Activated CD8-positive, alpha-beta T cell treated with anti-CD3 and anti-CD28 coated beads for 36 hours (primary cell): ENCODE measurements at regions not wholly inside any gene's neighbourhood (a gene's known extent, or its start where the extent isn't known, plus 50 kb on each side); places are given as distances from the start of the nearest gene placed in this dataset.

Experiments used
- ATAC-seq: fragments of 200-7000 bp; cut with Tn5 transposase; one replicate; pipeline ENCODE4 v1.10.0; 2021; ENCODE audit warnings: mild to moderate bottlenecking, moderate library complexity
- CTCF ChIA-PET: fragments of 350-600 bp; sonication (Branson Sonifier 250); formaldehyde crosslinking; loops from one replicate; lab custom pipeline; 2021; ENCODE audit warnings: antibody characterized with exemption; lab: Charles Lee
- POLR2A ChIA-PET: fragments of 350-600 bp; sonication (Branson Sonifier 250); formaldehyde crosslinking; loops from one replicate; lab custom pipeline; 2021; ENCODE audit warnings: antibody characterized with exemption; lab: Charles Lee
- DNase-seq: peaks from one replicate; pipeline ENCODE4 v3.0.0-alpha.2; 2020
- H3K27ac Mint-ChIP-seq: one replicate; pipeline ENCODE4 v1.8.0; 2021; ENCODE audit warnings: mild to moderate bottlenecking, mixed read lengths
- H3K27me3 Mint-ChIP-seq: one replicate; pipeline ENCODE4 v1.8.0; 2021; ENCODE audit warnings: mixed read lengths
- H3K36me3 Mint-ChIP-seq: one replicate; pipeline ENCODE4 v1.8.0; 2021; ENCODE audit warnings: low read depth, mixed read lengths
- H3K4me1 Mint-ChIP-seq: one replicate; pipeline ENCODE4 v1.8.0; 2021; ENCODE audit warnings: low read depth, mixed read lengths
- H3K4me3 Mint-ChIP-seq: one replicate; pipeline ENCODE4 v1.8.0; 2021; ENCODE audit warnings: mild to moderate bottlenecking, moderate library complexity, mixed read lengths
- H3K9me3 Mint-ChIP-seq: one replicate; pipeline ENCODE4 v1.8.0; 2021; ENCODE audit warnings: mixed read lengths
- intact Hi-C: fragments of 100-400 bp; cut with micrococcal nuclease; formaldehyde crosslinking; loops from one replicate; pipeline ENCODE4 v1.10.0; 2022
- TF ChIP-seq, protein P1 (sequence below): fragments of 200-600 bp; IDR thresholded peaks from one replicate; pipeline ENCODE4 v1.8.0; 2022; ENCODE audit warnings: antibody characterized with exemption, mild to moderate bottlenecking

DNA sequence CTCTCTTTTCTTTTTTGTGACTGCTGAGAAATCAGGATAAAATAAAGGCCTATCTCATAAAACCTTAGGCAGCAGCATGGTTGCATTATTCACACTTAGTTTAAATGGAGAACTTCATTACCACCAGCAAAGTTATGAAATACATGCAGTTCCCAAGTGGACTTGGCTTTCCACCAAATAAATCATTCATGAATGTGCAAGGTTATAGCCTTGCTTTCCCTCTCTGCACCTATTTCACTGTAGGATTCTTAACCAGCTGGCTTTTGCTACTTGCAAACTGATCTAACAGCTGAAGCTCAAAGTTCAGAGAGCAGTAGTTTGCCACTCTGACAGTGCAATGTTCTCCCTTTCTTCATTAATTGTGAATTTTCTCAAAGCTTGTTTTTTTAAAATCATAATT is 140.1 kb upstream of the SMIM31 start:
- no peak for ATAC-seq
- CTCF ChIA-PET, result no interaction called here
- no peak overlapping the region for H3K4me3 Mint-ChIP-seq

DNA sequence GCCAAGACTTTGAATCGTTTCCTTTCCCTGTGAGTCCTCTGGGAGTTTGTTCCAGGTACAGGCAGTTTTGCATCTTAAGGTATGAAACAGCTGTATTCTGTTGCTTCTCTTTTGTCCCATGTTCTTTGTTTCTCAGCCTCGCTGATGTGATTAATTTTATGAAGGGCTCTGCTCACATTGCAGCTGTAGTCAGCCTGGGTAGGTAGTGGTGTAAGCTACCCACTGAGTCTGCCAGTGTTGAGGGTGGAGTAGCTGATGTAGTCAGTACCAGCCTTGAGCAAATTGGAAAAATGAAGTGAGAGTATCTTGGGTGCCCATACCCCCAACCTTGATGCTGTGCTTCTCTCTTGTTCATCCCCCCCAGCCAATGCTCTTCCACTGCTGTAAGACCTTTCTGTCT is 139.6 kb upstream of the SMIM31 start:
- Mint-ChIP-seq H3K9me3 (no peaks in the 10 kb centered on the region), H3K27me3 (no peaks in the 10 kb centered on the region), H3K36me3 (no peaks in the 10 kb centered on the region), H3K4me3 (no peak overlapping the region), H3K27ac (no peak overlapping the region), H3K4me1 (no peaks in the 10 kb centered on the region)
- ATAC-seq (no peak), DNase-seq (no peak)
- ChIA-PET CTCF (no interaction called here), POLR2A (no interaction called here)
- TF ChIP-seq, protein P1, sequence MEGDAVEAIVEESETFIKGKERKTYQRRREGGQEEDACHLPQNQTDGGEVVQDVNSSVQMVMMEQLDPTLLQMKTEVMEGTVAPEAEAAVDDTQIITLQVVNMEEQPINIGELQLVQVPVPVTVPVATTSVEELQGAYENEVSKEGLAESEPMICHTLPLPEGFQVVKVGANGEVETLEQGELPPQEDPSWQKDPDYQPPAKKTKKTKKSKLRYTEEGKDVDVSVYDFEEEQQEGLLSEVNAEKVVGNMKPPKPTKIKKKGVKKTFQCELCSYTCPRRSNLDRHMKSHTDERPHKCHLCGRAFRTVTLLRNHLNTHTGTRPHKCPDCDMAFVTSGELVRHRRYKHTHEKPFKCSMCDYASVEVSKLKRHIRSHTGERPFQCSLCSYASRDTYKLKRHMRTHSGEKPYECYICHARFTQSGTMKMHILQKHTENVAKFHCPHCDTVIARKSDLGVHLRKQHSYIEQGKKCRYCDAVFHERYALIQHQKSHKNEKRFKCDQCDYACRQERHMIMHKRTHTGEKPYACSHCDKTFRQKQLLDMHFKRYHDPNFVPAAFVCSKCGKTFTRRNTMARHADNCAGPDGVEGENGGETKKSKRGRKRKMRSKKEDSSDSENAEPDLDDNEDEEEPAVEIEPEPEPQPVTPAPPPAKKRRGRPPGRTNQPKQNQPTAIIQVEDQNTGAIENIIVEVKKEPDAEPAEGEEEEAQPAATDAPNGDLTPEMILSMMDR, result no peak
- intact Hi-C loops, result no loop called here

More for the DNA sequence above, 140.1 kb upstream of the SMIM31 start:
- Mint-ChIP-seq H3K27me3 (no peaks in the 10 kb centered on the region), H3K27ac (no peak overlapping the region), H3K9me3 (no peaks in the 10 kb centered on the region), H3K36me3 (no peaks in the 10 kb centered on the region), H3K4me1 (no peaks in the 10 kb centered on the region)
- intact Hi-C loops, result no loop called here
- POLR2A ChIA-PET, result no interaction called here
- no peak for DNase-seq
- TF ChIP-seq, protein P1, result no peak

DNA sequence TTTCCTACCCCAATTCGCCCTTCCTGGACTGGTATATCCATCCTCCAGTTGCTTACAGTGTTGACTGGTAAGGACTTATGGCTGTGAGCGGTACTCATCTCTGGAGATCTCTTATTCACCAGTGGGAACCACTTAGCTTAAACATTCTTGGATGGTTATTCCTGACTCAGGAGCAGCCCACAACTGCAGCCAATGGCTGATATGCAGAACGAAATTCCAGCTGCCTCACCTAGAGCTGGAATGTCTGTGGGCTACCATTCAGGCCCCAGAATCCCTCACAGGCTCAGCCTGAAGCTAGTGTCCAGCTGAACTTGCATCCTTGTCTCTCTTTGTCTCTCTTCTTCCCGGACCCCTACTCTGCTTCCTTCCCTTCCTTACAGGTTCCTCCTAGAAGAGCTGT is 138.9 kb upstream of the SMIM31 start:
- Mint-ChIP-seq H3K9me3 (no peaks in the 10 kb centered on the region), H3K36me3 (no peaks in the 10 kb centered on the region), H3K27me3 (no peaks in the 10 kb centered on the region), H3K27ac (no peak overlapping the region), H3K4me1 (no peaks in the 10 kb centered on the region), H3K4me3 (no peak overlapping the region)
- TF ChIP-seq, protein P1, result no peak
- ChIA-PET CTCF (no interaction called here), POLR2A (no interaction called here)
- DNase-seq, result no peak
- ATAC-seq, result no peak
- intact Hi-C loops, result no loop called here

DNA sequence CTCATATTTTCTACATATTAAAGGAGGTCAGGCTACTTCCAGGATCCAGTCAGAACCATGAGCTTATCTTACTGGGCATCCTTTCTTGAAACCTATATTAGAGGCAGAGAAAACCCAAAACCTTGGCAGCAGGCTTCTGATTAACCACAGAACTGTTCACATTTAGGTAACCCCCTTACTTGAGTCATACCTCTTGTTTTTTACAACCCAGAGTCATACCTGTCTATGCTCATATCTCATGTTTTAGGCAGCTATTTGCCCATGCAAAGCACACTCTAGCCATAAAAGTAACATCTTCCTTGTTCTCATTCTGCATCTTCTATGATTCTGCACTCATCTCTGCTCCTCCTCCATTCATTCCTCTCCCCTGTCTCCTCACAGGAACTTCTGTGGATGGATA is 138.0 kb upstream of the SMIM31 start:
- ATAC-seq, result no peak
- Mint-ChIP-seq H3K9me3 (no peaks in the 10 kb centered on the region), H3K4me3 (no peak overlapping the region), H3K36me3 (no peaks in the 10 kb centered on the region), H3K4me1 (no peaks in the 10 kb centered on the region), H3K27me3 (no peaks in the 10 kb centered on the region), H3K27ac (no peak overlapping the region)
- CTCF ChIA-PET, result no interaction called here
- TF ChIP-seq, protein P1, result no peak
- POLR2A ChIA-PET, result no interaction called here
- no peak for DNase-seq
- intact Hi-C loops, result no loop called here

DNA sequence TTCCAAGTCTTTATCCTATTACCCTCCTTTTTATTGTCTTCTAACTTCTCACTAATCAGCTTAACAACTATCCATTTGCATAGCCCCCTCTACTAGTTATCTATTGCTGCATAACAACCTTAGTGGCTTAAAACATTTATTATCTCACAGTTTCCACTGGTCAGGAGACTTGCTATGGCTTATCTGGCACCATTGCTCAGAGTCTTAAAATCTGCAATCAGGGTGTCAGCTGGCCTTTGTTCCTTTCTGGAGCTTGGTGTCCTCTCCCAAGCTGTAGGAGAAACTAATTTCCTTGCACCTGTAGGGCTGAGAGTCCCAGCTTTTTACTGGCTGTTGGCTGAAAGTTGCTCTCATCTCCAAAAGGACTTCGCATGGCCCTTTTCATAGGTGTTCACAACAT is 137.0 kb upstream of the SMIM31 start:
- ATAC-seq (no peak), DNase-seq (no peak)
- Mint-ChIP-seq H3K4me1 (no peaks in the 10 kb centered on the region), H3K4me3 (no peak overlapping the region), H3K36me3 (no peaks in the 10 kb centered on the region), H3K9me3 (no peaks in the 10 kb centered on the region), H3K27ac (no peak overlapping the region), H3K27me3 (no peaks in the 10 kb centered on the region)
- intact Hi-C loops, result no loop called here
- CTCF ChIA-PET, result no interaction called here
- TF ChIP-seq, protein P1, result no peak
- POLR2A ChIA-PET, result no interaction called here
